IMR-90 (cell line): ENCODE measurements at regions not wholly inside any gene's neighbourhood (a gene's known extent, or its start where the extent isn't known, plus 50 kb on each side); places are given as distances from the start of the nearest gene placed in this dataset.
A peak's percentile ranks its signal among the peaks of the same experiment; 100 is the strongest.

Experiments used
- ATAC-seq: fragments of 200-7000 bp; cut with Tn5 transposase; 2 replicates; pipeline ENCODE4 v1.9.1; 2020; ENCODE audit warnings: low read depth, mild to moderate bottlenecking, moderate library complexity
- BruUV-seq: library from RNA; stranded (reverse); fragments of 400-500 nt; replicated peaks from 2 replicates; lab custom pipeline; 2021; lab: Mats Ljungman, UMichigan
- CTCF ChIA-PET: fragments of 300-600 bp; formaldehyde crosslinking; extraction: SDS; loops from one replicate; lab custom pipeline; 2021; ENCODE audit warnings: antibody characterized with exemption; lab: Yijun Ruan, JAX
- POLR2A ChIA-PET: fragments of 300-600 bp; sonication (Branson Sonifier 250); formaldehyde crosslinking; loops from one replicate; lab custom pipeline; 2022; ENCODE audit warnings: antibody characterized with exemption; ENCODE audit not compliant: unreplicated experiment; lab: Charles Lee
- DNase-seq: peaks from one replicate; pipeline ENCODE4 v3.0.0; 2013
- H2AFZ ChIP-seq: replicated peaks from 2 replicates; pipeline ENCODE3; 2013; ENCODE audit warnings: low read length, mild to moderate bottlenecking; ENCODE audit not compliant: poor library complexity
- H2AK5ac ChIP-seq: 2 replicates; pipeline ENCODE4 v1.6.1; 2013; ENCODE audit warnings: low read depth, low read length, inconsistent platforms
- H2AK9ac ChIP-seq: replicated peaks from 2 replicates; pipeline ENCODE3; 2013; ENCODE audit warnings: mild to moderate bottlenecking, low read depth, low read length, moderate library complexity; ENCODE audit not compliant: poor library complexity
- H2BK120ac ChIP-seq: 2 replicates; pipeline ENCODE4 v1.6.1; 2013; ENCODE audit warnings: low read depth, low read length, inconsistent platforms
- H2BK15ac ChIP-seq: 3 replicates; pipeline ENCODE4 v1.6.1; 2013; ENCODE audit warnings: low read depth, low read length, inconsistent platforms
- H2BK20ac ChIP-seq: 2 replicates; pipeline ENCODE4 v1.6.1; 2013; ENCODE audit warnings: low read depth, mild to moderate bottlenecking, inconsistent platforms, low read length, moderate library complexity
- H2BK5ac ChIP-seq: 2 replicates; pipeline ENCODE4 v1.6.1; 2013; ENCODE audit warnings: mild to moderate bottlenecking, low read depth, low read length, inconsistent platforms; ENCODE audit not compliant: poor library complexity, severe bottlenecking
- H3K14ac ChIP-seq: replicated peaks from 2 replicates; pipeline ENCODE4 v1.6.1; 2013; ENCODE audit warnings: low read depth, low read length, inconsistent platforms
- H3K18ac ChIP-seq: 2 replicates; pipeline ENCODE4 v1.6.1; 2013; ENCODE audit warnings: low read depth, low read length, control low read depth
- H3K23ac ChIP-seq: 2 replicates; pipeline ENCODE4 v1.6.1; 2013; ENCODE audit warnings: low read depth, low read length, inconsistent platforms
- H3K27ac ChIP-seq: 2 replicates; pipeline ENCODE4 v1.5.1; 2013; ENCODE audit warnings: mild to moderate bottlenecking, control low read depth, low read length; ENCODE audit not compliant: insufficient read depth
- H3K27me3 ChIP-seq: 2 replicates; pipeline ENCODE4 v1.6.1; 2013; ENCODE audit warnings: low read length; ENCODE audit not compliant: control insufficient read depth, insufficient read depth
- H3K36me3 ChIP-seq: 2 replicates; pipeline ENCODE4 v1.6.1; 2013; ENCODE audit warnings: low read length, mixed read lengths; ENCODE audit not compliant: control insufficient read depth, insufficient read depth
- H3K4ac ChIP-seq: 2 replicates; pipeline ENCODE4 v1.6.1; 2013; ENCODE audit warnings: low read depth, low read length, inconsistent platforms
- H3K4me1 ChIP-seq: 2 replicates; pipeline ENCODE4 v1.6.1; 2013; ENCODE audit warnings: low read length, mixed read lengths; ENCODE audit not compliant: control insufficient read depth, insufficient read depth
- H3K4me2 ChIP-seq: 2 replicates; pipeline ENCODE4 v1.6.1; 2013; ENCODE audit warnings: low read depth, mild to moderate bottlenecking, control low read depth, low read length, moderate library complexity
- H3K4me3 ChIP-seq: 2 replicates; pipeline ENCODE4 v1.5.1; 2013; ENCODE audit warnings: low read depth, mild to moderate bottlenecking, control low read depth, low read length, moderate library complexity; ENCODE audit not compliant: insufficient read depth
- H3K56ac ChIP-seq: 2 replicates; pipeline ENCODE4 v1.6.1; 2013; ENCODE audit warnings: low read length, inconsistent platforms; ENCODE audit not compliant: insufficient read depth; ENCODE audit errors: extremely low read depth
- H3K79me1 ChIP-seq, 2 experiments: 2 replicates each; pipeline ENCODE4 v1.6.1; 2013; ENCODE audit warnings: low read length in 2 of 2, inconsistent platforms in 1 of 2, low read depth in 1 of 2
- H3K9ac ChIP-seq: 2 replicates; pipeline ENCODE4 v1.6.1; 2013; ENCODE audit warnings: low read depth, low read length, control low read depth
- H3K9me1 ChIP-seq: 2 replicates; pipeline ENCODE4 v1.6.1; 2013; ENCODE audit warnings: low read length, inconsistent platforms; ENCODE audit not compliant: insufficient read depth
- H3K9me3 ChIP-seq: 2 replicates; pipeline ENCODE4 v1.6.1; 2013; ENCODE audit warnings: low read length; ENCODE audit not compliant: control insufficient read depth, insufficient read depth
- H4K20me1 ChIP-seq: 2 replicates; pipeline ENCODE4 v1.6.1; 2013; ENCODE audit warnings: low read length, inconsistent platforms; ENCODE audit not compliant: insufficient read depth
- H4K5ac ChIP-seq: 2 replicates; pipeline ENCODE4 v1.6.1; 2013; ENCODE audit warnings: mild to moderate bottlenecking, low read depth, low read length, control low read depth
- H4K8ac ChIP-seq, 2 experiments: 2 replicates each; pipeline ENCODE4 v1.6.1; 2013; ENCODE audit warnings: low read depth in 2 of 2, low read length in 2 of 2, control low read depth in 1 of 2, inconsistent platforms in 1 of 2
- H4K91ac ChIP-seq: 2 replicates; pipeline ENCODE4 v1.6.1; 2013; ENCODE audit warnings: low read depth, low read length, inconsistent platforms; ENCODE audit not compliant: insufficient read depth
- BHLHE40 ChIP-seq: fragments of 150-350 bp; IDR thresholded peaks from 2 replicates; pipeline ENCODE4 v1.6.1; 2016; ENCODE audit warnings: mild to moderate bottlenecking, low read depth, low read length
- CEBPB ChIP-seq: IDR thresholded peaks from 2 replicates; pipeline ENCODE4 v1.6.1; 2012; ENCODE audit warnings: low read depth, low read length, improper control_type of control experiment
- CTCF ChIP-seq: conservative IDR thresholded peaks from 2 replicates; pipeline ENCODE4 v1.5.1; 2012; ENCODE audit warnings: mild to moderate bottlenecking, low read depth, low read length, improper control_type of control experiment
- ELK1 ChIP-seq: fragments of 150-350 bp; IDR thresholded peaks from 2 replicates; pipeline ENCODE4 v1.6.1; 2016; ENCODE audit warnings: low read depth, mild to moderate bottlenecking, low read length, moderate library complexity, borderline replicate concordance
- MAZ ChIP-seq: IDR thresholded peaks from 2 replicates; pipeline ENCODE4 v1.6.1; 2012; ENCODE audit warnings: low read depth, mild to moderate bottlenecking, low read length, improper control_type of control experiment, moderate library complexity, borderline replicate concordance
- MXI1 ChIP-seq: IDR thresholded peaks from 2 replicates; pipeline ENCODE4 v1.6.1; 2012; ENCODE audit warnings: low read depth, mild to moderate bottlenecking, low read length, moderate library complexity, borderline replicate concordance
- NFE2L2 ChIP-seq: fragments of 150-350 bp; IDR thresholded peaks from 2 replicates; pipeline ENCODE4 v1.6.1; 2016; ENCODE audit warnings: low read depth, mild to moderate bottlenecking, low read length
- RAD21 ChIP-seq: IDR thresholded peaks from 2 replicates; pipeline ENCODE4 v1.6.1; 2012; ENCODE audit warnings: low read length, improper control_type of control experiment
- RCOR1 ChIP-seq: IDR thresholded peaks from 2 replicates; pipeline ENCODE4 v1.6.1; 2012; ENCODE audit warnings: mild to moderate bottlenecking, low read length, improper control_type of control experiment; ENCODE audit not compliant: insufficient replicate concordance
- RFX5 ChIP-seq: IDR thresholded peaks from 2 replicates; pipeline ENCODE4 v1.8.0; 2012; ENCODE audit warnings: low read depth, mild to moderate bottlenecking, low read length, moderate library complexity
- USF2 ChIP-seq: fragments of 150-350 bp; IDR thresholded peaks from 2 replicates; pipeline ENCODE4 v1.6.1; 2017; ENCODE audit warnings: mild to moderate bottlenecking, antibody characterized with exemption, low read length, low read depth
- WGBS, 2 experiments: methylation state at CpG; one replicate each; pipeline versions ENCODE4 v1.1.5 to v1.1.7; 2013; ENCODE audit warnings: missing lambda C conversion rate in 2 of 2; ENCODE audit not compliant: insufficient read length in 1 of 2; ENCODE audit errors: extremely low coverage in 2 of 2; 5-methylcytosine and 5-hydroxymethylcytosine counted together
- dilution Hi-C: fragments of 300-500 bp; cut with HindIII; formaldehyde crosslinking; loops from one replicate; pipeline ENCODE4 v1.14.3; 2018; ENCODE audit warnings: low sequenced_read_pairs; ENCODE audit not compliant: unreplicated experiment
- in situ Hi-C: fragments of 300-500 bp; cut with MboI; formaldehyde crosslinking; loops from 3 replicates; pipeline ENCODE4 v1.14.3; 2019; ENCODE audit warnings: low sequenced_read_pairs, inconsistent platforms, mixed read lengths
- intact Hi-C: fragments of 100-400 bp; cut with micrococcal nuclease; formaldehyde crosslinking; loops from 2 replicates; pipeline ENCODE4 v1.10.0; 2022

GRCh38 chr2:41723526-41723925, 324.3 kb upstream of the PKDCC start:
- dilution Hi-C loops (no loop called here), in situ Hi-C loops (loop anchor here (25.0 kb wide), 1 partner anchor 1811 kb away; no protein-coding TSS in a partner anchor), intact Hi-C loops (no loop called here)
- no peak overlapping the region for H2AK5ac ChIP-seq
- H3K23ac ChIP-seq, result no peak overlapping the region
- H4K91ac ChIP-seq, result no peak overlapping the region
- H4K5ac ChIP-seq, result 0 out of 2 replicates have a peak overlapping the region, but pooled peaks have one; percentile 17
- no peaks in the 10 kb centered on the region for H4K20me1 ChIP-seq
- H3K4me3 ChIP-seq, result no peak overlapping the region
- H3K36me3 ChIP-seq, result no peaks in the 10 kb centered on the region
- H2BK15ac ChIP-seq, result no peak overlapping the region
- H3K14ac ChIP-seq, result no peak overlapping the region
- 20% methylated on average over 1 of the region's 3 CpGs; no CpG with 5 or more reads in 1 of the 2 experiments for WGBS, 2 experiments
- BruUV-seq, result no TSS peak
- H2BK120ac ChIP-seq, result no peak overlapping the region
- ChIA-PET POLR2A (no interaction called here), CTCF (no interaction called here)
- H3K4me1 ChIP-seq, result no peaks in the 10 kb centered on the region; the same call in 1 of the 2 replicates
- no peak overlapping the region for H2AK9ac ChIP-seq
- H3K4me2 ChIP-seq, result peak overlapping the region; percentile 15; the same call in 1 of the 2 replicates
- no peak for ATAC-seq
- no peaks in the 10 kb centered on the region for H3K79me1 ChIP-seq
- H4K8ac ChIP-seq, result no peak overlapping the region
- H2BK20ac ChIP-seq, result no peak overlapping the region
- H3K4ac ChIP-seq, result no peak overlapping the region
- DNase-seq, result no peak
- no peak overlapping the region for H2AFZ ChIP-seq
- H3K27ac ChIP-seq, result no peak overlapping the region
- no peak for TF ChIP-seq MAZ
- no peak for TF ChIP-seq NFE2L2
- TF ChIP-seq CTCF, result no peak
- TF ChIP-seq CEBPB, result no peak
- no peak for TF ChIP-seq MXI1
- no peak for TF ChIP-seq RAD21
- no peak for TF ChIP-seq RCOR1
- TF ChIP-seq BHLHE40, result no peak
- TF ChIP-seq RFX5, result no peak
- no peak for TF ChIP-seq USF2
- no peak for TF ChIP-seq ELK1
- peaks cover 1% of the 10 kb centered on the region for H3K27me3 ChIP-seq
- no peaks in the 10 kb centered on the region for H3K9me1 ChIP-seq
- H3K9ac ChIP-seq, result no peak overlapping the region
- H3K9me3 ChIP-seq, result no peaks in the 10 kb centered on the region
- H3K56ac ChIP-seq, result no peak overlapping the region
- H2BK5ac ChIP-seq, result no peak overlapping the region
- H3K18ac ChIP-seq, result no peak overlapping the region; the same call in 1 of the 2 replicates
